ENCODE measurements at regions not wholly inside any gene's neighbourhood (a gene's known extent, or its start where the extent isn't known, plus 50 kb on each side); places are given as distances from the start of the nearest gene placed in this dataset.

- DNase-seq: no peak
- H3K4me1 ChIP-seq (ENCODE audit: low read length): peaks cover 3% of the 10 kb centered on the region; the same call in 1 of the 2 replicates
- no peaks in the 10 kb centered on the region for H3K79me2 ChIP-seq (ENCODE audit: low read length)
- no peak overlapping the region for H3K9ac ChIP-seq (ENCODE audit: low read length)
- no peaks in the 10 kb centered on the region for H3K9me2 ChIP-seq (replicated peaks; ENCODE audit: insufficient read depth, low read length)
- H3K9me3 ChIP-seq (ENCODE audit: low read length): no peaks in the 10 kb centered on the region
- H3K4me2 ChIP-seq (ENCODE audit: low read depth, low read length, poor library complexity, severe bottlenecking): no peak overlapping the region
- H3K27me3 ChIP-seq (ENCODE audit: low read length): no peaks in the 10 kb centered on the region
- H3K27ac ChIP-seq (ENCODE audit: low read length): no peak overlapping the region
- no peaks in the 10 kb centered on the region for H3K36me3 ChIP-seq (ENCODE audit: insufficient read depth, low read length)
- no peaks in the 10 kb centered on the region for H4K20me1 ChIP-seq (ENCODE audit: insufficient read depth, low read depth, low read length)
- no peak overlapping the region for H2AFZ ChIP-seq (ENCODE audit: low read length)
- H3K4me3 ChIP-seq (ENCODE audit: low read length): no peak overlapping the region
Observed at GRCh38 chr14:51518711-51519110, 133.0 kb upstream of the FRMD6 start.

GRCh38 chr14:51520087-51520486 lies 131.6 kb upstream of the FRMD6 start:
- H3K9ac ChIP-seq (ENCODE audit: low read length): no peak overlapping the region
- no peak overlapping the region for H2AFZ ChIP-seq (ENCODE audit: low read length)

GRCh38 chr14:51521764-51522163 lies 129.9 kb upstream of the FRMD6 start:
- H3K27me3 ChIP-seq (ENCODE audit: low read length): no peaks in the 10 kb centered on the region
- no peak overlapping the region for H3K27ac ChIP-seq (ENCODE audit: low read length)
- no peak overlapping the region for H3K9ac ChIP-seq (ENCODE audit: low read length)
- DNase-seq: no peak
- H3K4me3 ChIP-seq (ENCODE audit: low read length): no peak overlapping the region
- H3K4me1 ChIP-seq (ENCODE audit: low read length): peaks cover 3% of the 10 kb centered on the region; the same call in 1 of the 2 replicates
- no peaks in the 10 kb centered on the region for H4K20me1 ChIP-seq (ENCODE audit: insufficient read depth, low read depth, low read length)
- no peaks in the 10 kb centered on the region for H3K9me3 ChIP-seq (ENCODE audit: low read length)
- no peaks in the 10 kb centered on the region for H3K79me2 ChIP-seq (ENCODE audit: low read length)
- no peak overlapping the region for H3K4me2 ChIP-seq (ENCODE audit: low read depth, low read length, poor library complexity, severe bottlenecking)
- no peak overlapping the region for H2AFZ ChIP-seq (ENCODE audit: low read length)
- no peaks in the 10 kb centered on the region for H3K36me3 ChIP-seq (ENCODE audit: insufficient read depth, low read length)
- H3K9me2 ChIP-seq (replicated peaks; ENCODE audit: insufficient read depth, low read length): no peaks in the 10 kb centered on the region

More at GRCh38 chr14:51520087-51520486, 131.6 kb upstream of the FRMD6 start:
- DNase-seq: no peak
- Histone ChIP-seq H3K79me2 (ENCODE audit: low read length) (no peaks in the 10 kb centered on the region), H4K20me1 (ENCODE audit: insufficient read depth, low read depth, low read length) (no peaks in the 10 kb centered on the region), H3K9me3 (ENCODE audit: low read length) (no peaks in the 10 kb centered on the region), H3K36me3 (ENCODE audit: insufficient read depth, low read length) (no peaks in the 10 kb centered on the region), H3K9me2 (replicated peaks; ENCODE audit: insufficient read depth, low read length) (no peaks in the 10 kb centered on the region), H3K4me3 (ENCODE audit: low read length) (no peak overlapping the region), H3K4me2 (ENCODE audit: low read depth, low read length, poor library complexity, severe bottlenecking) (no peak overlapping the region), H3K4me1 (ENCODE audit: low read length) (peaks cover 3% of the 10 kb centered on the region; the same call in 1 of the 2 replicates), H3K27ac (ENCODE audit: low read length) (no peak overlapping the region), H3K27me3 (ENCODE audit: low read length) (no peaks in the 10 kb centered on the region)

- Histone ChIP-seq H3K79me2 (ENCODE audit: low read length) (no peaks in the 10 kb centered on the region), H3K27ac (ENCODE audit: low read length) (no peak overlapping the region), H4K20me1 (ENCODE audit: insufficient read depth, low read depth, low read length) (no peaks in the 10 kb centered on the region), H3K9ac (ENCODE audit: low read length) (no peak overlapping the region), H3K4me2 (ENCODE audit: low read depth, low read length, poor library complexity, severe bottlenecking) (no peak overlapping the region), H3K36me3 (ENCODE audit: insufficient read depth, low read length) (no peaks in the 10 kb centered on the region), H2AFZ (ENCODE audit: low read length) (no peak overlapping the region), H3K27me3 (ENCODE audit: low read length) (no peaks in the 10 kb centered on the region), H3K9me3 (ENCODE audit: low read length) (no peaks in the 10 kb centered on the region), H3K4me3 (ENCODE audit: low read length) (no peak overlapping the region), H3K9me2 (replicated peaks; ENCODE audit: insufficient read depth, low read length) (no peaks in the 10 kb centered on the region), H3K4me1 (ENCODE audit: low read length) (peaks cover 3% of the 10 kb centered on the region; the same call in 1 of the 2 replicates)
- DNase-seq: no peak
Observed at GRCh38 chr14:51523243-51523642, 128.5 kb upstream of the FRMD6 start.

- DNase-seq: no peak
- Histone ChIP-seq H3K36me3 (ENCODE audit: insufficient read depth, low read length) (no peaks in the 10 kb centered on the region), H3K9me2 (replicated peaks; ENCODE audit: insufficient read depth, low read length) (no peaks in the 10 kb centered on the region), H3K4me1 (ENCODE audit: low read length) (peaks cover 3% of the 10 kb centered on the region; the same call in 1 of the 2 replicates), H2AFZ (ENCODE audit: low read length) (no peak overlapping the region), H3K27me3 (ENCODE audit: low read length) (no peaks in the 10 kb centered on the region), H3K9me3 (ENCODE audit: low read length) (no peaks in the 10 kb centered on the region), H3K27ac (ENCODE audit: low read length) (no peak overlapping the region), H3K9ac (ENCODE audit: low read length) (no peak overlapping the region), H3K4me3 (ENCODE audit: low read length) (no peak overlapping the region), H4K20me1 (ENCODE audit: insufficient read depth, low read depth, low read length) (no peaks in the 10 kb centered on the region), H3K79me2 (ENCODE audit: low read length) (no peaks in the 10 kb centered on the region), H3K4me2 (ENCODE audit: low read depth, low read length, poor library complexity, severe bottlenecking) (no peak overlapping the region)
Observed at GRCh38 chr14:51525739-51526138, 126.0 kb upstream of the FRMD6 start.

GRCh38 chr14:51527073-51527472 lies 124.6 kb upstream of the FRMD6 start:
- Histone ChIP-seq H3K4me1 (ENCODE audit: low read length) (peaks cover 3% of the 10 kb centered on the region; the same call in 1 of the 2 replicates), H3K4me2 (ENCODE audit: low read depth, low read length, poor library complexity, severe bottlenecking) (no peak overlapping the region), H3K9ac (ENCODE audit: low read length) (no peak overlapping the region), H3K79me2 (ENCODE audit: low read length) (no peaks in the 10 kb centered on the region), H2AFZ (ENCODE audit: low read length) (no peak overlapping the region), H3K9me3 (ENCODE audit: low read length) (no peaks in the 10 kb centered on the region), H3K27ac (ENCODE audit: low read length) (no peak overlapping the region), H3K36me3 (ENCODE audit: insufficient read depth, low read length) (no peaks in the 10 kb centered on the region), H4K20me1 (ENCODE audit: insufficient read depth, low read depth, low read length) (no peaks in the 10 kb centered on the region), H3K4me3 (ENCODE audit: low read length) (no peak overlapping the region), H3K27me3 (ENCODE audit: low read length) (no peaks in the 10 kb centered on the region), H3K9me2 (replicated peaks; ENCODE audit: insufficient read depth, low read length) (no peaks in the 10 kb centered on the region)
- no peak for DNase-seq

- Histone ChIP-seq H3K9me2 (replicated peaks; ENCODE audit: insufficient read depth, low read length) (no peaks in the 10 kb centered on the region), H3K9me3 (ENCODE audit: low read length) (no peaks in the 10 kb centered on the region), H3K27me3 (ENCODE audit: low read length) (no peaks in the 10 kb centered on the region), H3K36me3 (ENCODE audit: insufficient read depth, low read length) (no peaks in the 10 kb centered on the region), H2AFZ (ENCODE audit: low read length) (no peak overlapping the region), H3K9ac (ENCODE audit: low read length) (no peak overlapping the region), H3K79me2 (ENCODE audit: low read length) (no peaks in the 10 kb centered on the region), H3K4me2 (ENCODE audit: low read depth, low read length, poor library complexity, severe bottlenecking) (no peak overlapping the region), H4K20me1 (ENCODE audit: insufficient read depth, low read depth, low read length) (no peaks in the 10 kb centered on the region), H3K4me1 (ENCODE audit: low read length) (no peaks in the 10 kb centered on the region), H3K4me3 (ENCODE audit: low read length) (no peak overlapping the region), H3K27ac (ENCODE audit: low read length) (no peak overlapping the region)
- no peak for DNase-seq
Observed at GRCh38 chr14:51529736-51530135, 122.0 kb upstream of the FRMD6 start.

- Histone ChIP-seq H3K4me1 (ENCODE audit: low read length) (no peaks in the 10 kb centered on the region), H3K4me3 (ENCODE audit: low read length) (no peak overlapping the region), H3K27ac (ENCODE audit: low read length) (no peak overlapping the region), H3K27me3 (ENCODE audit: low read length) (no peaks in the 10 kb centered on the region), H2AFZ (ENCODE audit: low read length) (no peak overlapping the region), H3K9me2 (replicated peaks; ENCODE audit: insufficient read depth, low read length) (no peaks in the 10 kb centered on the region), H4K20me1 (ENCODE audit: insufficient read depth, low read depth, low read length) (no peaks in the 10 kb centered on the region), H3K9me3 (ENCODE audit: low read length) (peaks cover 4% of the 10 kb centered on the region; the same call in 1 of the 2 replicates), H3K36me3 (ENCODE audit: insufficient read depth, low read length) (no peaks in the 10 kb centered on the region), H3K9ac (ENCODE audit: low read length) (no peak overlapping the region), H3K4me2 (ENCODE audit: low read depth, low read length, poor library complexity, severe bottlenecking) (no peak overlapping the region), H3K79me2 (ENCODE audit: low read length) (no peaks in the 10 kb centered on the region)
- no peak for DNase-seq
Observed at GRCh38 chr14:51533160-51533559, 118.5 kb upstream of the FRMD6 start.
